ENCODE measurements at regions not wholly inside any gene's neighbourhood (a gene's known extent, or its start where the extent isn't known, plus 50 kb on each side); places are given as distances from the start of the nearest gene placed in this dataset.

DNA sequence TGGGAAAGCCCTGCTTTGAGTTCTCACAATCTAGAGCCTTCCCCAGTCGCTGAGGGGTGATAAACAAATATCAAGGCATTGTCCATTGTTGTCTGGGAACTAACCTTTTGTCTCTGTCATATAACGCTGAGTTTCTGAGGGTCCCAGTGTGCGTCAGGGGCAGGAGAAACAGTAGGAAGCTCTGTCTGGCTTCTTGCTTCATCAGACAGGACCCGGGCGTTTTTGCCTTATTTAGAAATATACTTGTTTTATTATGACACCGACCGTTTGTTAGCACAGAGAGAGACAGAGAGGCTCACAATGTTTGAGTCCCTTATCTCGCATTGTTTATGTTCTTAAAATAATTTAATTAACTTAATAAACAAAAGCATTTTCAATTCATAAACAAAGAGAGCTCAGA is 204.9 kb upstream of the GAS1 start:
- DNase-seq (peak; percentile 28 to 70 (median 62)), ATAC-seq (ENCODE audit: insufficient read depth, low FRiP score) (no peak)
- H3K27ac ChIP-seq (ENCODE audit: low read depth in 1 of 2, low read length in 1 of 2), result no peak overlapping the region
- H3K4me1 ChIP-seq (ENCODE audit: control insufficient read depth in 5 of 5, insufficient read depth in 5 of 5, low read length in 5 of 5), result peaks cover 0 to 21% (median 6%) of the 10 kb centered on the region in 5 donors
- H3K36me3 ChIP-seq (ENCODE audit: control insufficient read depth in 4 of 4, insufficient read depth in 4 of 4, low read length in 4 of 4), result no peaks in the 10 kb centered on the region
- peak overlapping the region in 1 of 2 donors; percentile 57 for H3K9ac ChIP-seq (ENCODE audit: insufficient read depth in 1 of 2, low read length in 2 of 2)
- 57 to 60% methylated on average over 8 of the region's 8 CpGs for WGBS, 2 donors
- H3K4me3 ChIP-seq, result no peak overlapping the region
- H3K27me3 ChIP-seq (ENCODE audit: control insufficient read depth in 3 of 3, insufficient read depth in 3 of 3, low read length in 2 of 3), result no peaks in the 10 kb centered on the region
- no peaks in the 10 kb centered on the region for H3K9me3 ChIP-seq (ENCODE audit: control insufficient read depth in 4 of 4, insufficient read depth in 3 of 4, low read length in 3 of 4)
- TF ChIP-seq, protein P1, sequence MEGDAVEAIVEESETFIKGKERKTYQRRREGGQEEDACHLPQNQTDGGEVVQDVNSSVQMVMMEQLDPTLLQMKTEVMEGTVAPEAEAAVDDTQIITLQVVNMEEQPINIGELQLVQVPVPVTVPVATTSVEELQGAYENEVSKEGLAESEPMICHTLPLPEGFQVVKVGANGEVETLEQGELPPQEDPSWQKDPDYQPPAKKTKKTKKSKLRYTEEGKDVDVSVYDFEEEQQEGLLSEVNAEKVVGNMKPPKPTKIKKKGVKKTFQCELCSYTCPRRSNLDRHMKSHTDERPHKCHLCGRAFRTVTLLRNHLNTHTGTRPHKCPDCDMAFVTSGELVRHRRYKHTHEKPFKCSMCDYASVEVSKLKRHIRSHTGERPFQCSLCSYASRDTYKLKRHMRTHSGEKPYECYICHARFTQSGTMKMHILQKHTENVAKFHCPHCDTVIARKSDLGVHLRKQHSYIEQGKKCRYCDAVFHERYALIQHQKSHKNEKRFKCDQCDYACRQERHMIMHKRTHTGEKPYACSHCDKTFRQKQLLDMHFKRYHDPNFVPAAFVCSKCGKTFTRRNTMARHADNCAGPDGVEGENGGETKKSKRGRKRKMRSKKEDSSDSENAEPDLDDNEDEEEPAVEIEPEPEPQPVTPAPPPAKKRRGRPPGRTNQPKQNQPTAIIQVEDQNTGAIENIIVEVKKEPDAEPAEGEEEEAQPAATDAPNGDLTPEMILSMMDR (IDR thresholded peaks at IDR 0.05; ENCODE audit: control extremely low read depth, extremely low read depth), result no peak

DNA sequence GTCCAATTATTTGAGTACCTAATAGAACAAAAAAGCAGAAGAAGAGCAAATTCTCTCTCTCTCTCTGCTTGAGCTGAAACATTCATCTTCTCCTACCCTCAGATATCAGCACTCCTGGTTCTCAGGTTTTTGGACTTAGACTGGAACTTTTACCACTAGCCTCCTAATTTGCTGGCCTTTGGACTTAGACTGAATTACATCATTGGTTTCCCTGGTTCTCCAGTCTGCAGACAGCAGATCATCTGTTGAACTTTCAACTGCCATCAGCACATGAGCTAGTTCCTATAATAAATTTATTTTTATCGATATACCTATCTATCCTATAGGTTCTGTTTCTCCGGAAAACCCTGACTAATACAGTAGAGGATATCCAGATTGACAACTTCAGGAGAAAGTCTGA is 208.9 kb upstream of the GAS1 start:
- ATAC-seq (ENCODE audit: insufficient read depth, low FRiP score) (no peak), DNase-seq (no peak)
- H3K36me3 ChIP-seq (ENCODE audit: control insufficient read depth in 4 of 4, insufficient read depth in 4 of 4, low read length in 4 of 4), result no peaks in the 10 kb centered on the region
- no peak overlapping the region for H3K27ac ChIP-seq (ENCODE audit: low read depth in 1 of 2, low read length in 1 of 2)
- 95 to 99% methylated on average over 2 of the region's 2 CpGs for WGBS, 2 donors
- H3K27me3 ChIP-seq (ENCODE audit: control insufficient read depth in 3 of 3, insufficient read depth in 3 of 3, low read length in 2 of 3), result no peaks in the 10 kb centered on the region
- peaks cover 0 to 15% (median 3%) of the 10 kb centered on the region in 5 donors for H3K4me1 ChIP-seq (ENCODE audit: control insufficient read depth in 5 of 5, insufficient read depth in 5 of 5, low read length in 5 of 5)
- TF ChIP-seq, protein P1 (IDR thresholded peaks at IDR 0.05; ENCODE audit: control extremely low read depth, extremely low read depth), result no peak
- H3K9ac ChIP-seq (ENCODE audit: insufficient read depth in 1 of 2, low read length in 2 of 2), result no peak overlapping the region
- H3K4me3 ChIP-seq, result no peak overlapping the region
- no peaks in the 10 kb centered on the region for H3K9me3 ChIP-seq (ENCODE audit: control insufficient read depth in 4 of 4, insufficient read depth in 3 of 4, low read length in 3 of 4)

DNA sequence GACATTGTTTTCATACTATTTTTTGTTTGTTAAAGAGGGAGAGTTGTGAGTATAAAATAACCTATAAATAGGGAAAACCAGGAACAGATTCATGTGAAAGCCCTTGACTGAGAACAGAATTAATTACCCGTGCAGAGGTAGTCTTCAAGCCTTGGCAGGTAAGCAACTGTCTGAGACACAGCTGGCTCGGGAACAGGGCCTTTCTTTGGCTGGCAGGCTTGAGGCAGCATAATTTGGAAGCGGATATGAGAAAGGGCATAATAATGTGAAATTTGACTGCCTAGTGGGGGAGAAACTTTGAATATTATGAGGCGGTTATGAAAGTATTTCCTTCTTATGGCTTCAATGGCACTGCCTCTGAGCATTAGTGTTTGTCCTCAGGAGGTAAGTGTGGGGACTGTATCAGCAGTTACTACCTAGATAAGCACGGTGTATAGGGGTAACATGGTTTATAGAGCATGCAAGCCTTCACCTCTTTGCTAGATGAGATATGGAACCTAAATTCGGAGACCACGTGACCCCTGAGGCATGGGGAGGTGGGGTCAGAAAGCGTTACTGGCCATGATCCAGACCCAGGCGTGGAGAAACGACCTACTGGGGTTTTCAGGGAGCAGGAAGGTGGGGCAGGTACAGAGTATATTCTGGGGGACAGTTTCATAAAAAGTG is 210.2 kb upstream of the GAS1 start:
- DNase-seq, result no peak
- ATAC-seq (ENCODE audit: insufficient read depth, low FRiP score), result no peak

More for the DNA sequence above, 210.2 kb upstream of the GAS1 start:
- 82 to 85% methylated on average over 10 of the region's 10 CpGs for WGBS, 2 donors
- H3K27ac ChIP-seq (ENCODE audit: low read depth in 1 of 2, low read length in 1 of 2), result no peak overlapping the region
- no peaks in the 10 kb centered on the region for H3K36me3 ChIP-seq (ENCODE audit: control insufficient read depth in 4 of 4, insufficient read depth in 4 of 4, low read length in 4 of 4)
- H3K9me3 ChIP-seq (ENCODE audit: control insufficient read depth in 4 of 4, insufficient read depth in 3 of 4, low read length in 3 of 4), result no peaks in the 10 kb centered on the region
- TF ChIP-seq, protein P1 (IDR thresholded peaks at IDR 0.05; ENCODE audit: control extremely low read depth, extremely low read depth), result no peak
- no peak overlapping the region for H3K9ac ChIP-seq (ENCODE audit: insufficient read depth in 1 of 2, low read length in 2 of 2)
- peaks cover 0 to 10% (median 0%) of the 10 kb centered on the region in 5 donors for H3K4me1 ChIP-seq (ENCODE audit: control insufficient read depth in 5 of 5, insufficient read depth in 5 of 5, low read length in 5 of 5)
- no peak overlapping the region for H3K4me3 ChIP-seq
- no peaks in the 10 kb centered on the region for H3K27me3 ChIP-seq (ENCODE audit: control insufficient read depth in 3 of 3, insufficient read depth in 3 of 3, low read length in 2 of 3)

Measured in lung (tissue), 11 donors.